Mesenchymal stem cell (in vitro differentiated cells and primary cell): ENCODE measurements at regions not wholly inside any gene's neighbourhood (a gene's known extent, or its start where the extent isn't known, plus 50 kb on each side); places are given as distances from the start of the nearest gene placed in this dataset.
"Not testable (repeated sequence)": the region's sequence is repeated elsewhere in the genome, so short reads cannot be mapped to it uniquely, and the experiment has no call there.

ENCODE experiments used
- DNase-seq: peaks from one replicate; pipeline ENCODE4 v3.0.0-alpha.2; 2013
- H2AFZ ChIP-seq: one replicate; pipeline ENCODE4 v1.6.1; 2013; ENCODE audit warnings: low read depth, mild to moderate bottlenecking, control low read depth, inconsistent platforms, low read length, moderate library complexity
- H2AK5ac ChIP-seq: 2 replicates; pipeline ENCODE4 v1.6.1; 2013; ENCODE audit warnings: low read length, moderate library complexity, mild to moderate bottlenecking, inconsistent platforms; ENCODE audit not compliant: severe bottlenecking
- H2BK120ac ChIP-seq: one replicate; pipeline ENCODE4 v1.6.1; 2013; ENCODE audit warnings: low read depth, mild to moderate bottlenecking, inconsistent platforms, low read length, moderate library complexity
- H2BK12ac ChIP-seq, 2 experiments: one replicate each; pipeline ENCODE4 v1.6.1; 2013; ENCODE audit warnings: inconsistent platforms in 2 of 2, low read length in 2 of 2, mild to moderate bottlenecking in 2 of 2, moderate library complexity in 2 of 2, control low read depth in 1 of 2
- H2BK15ac ChIP-seq: one replicate; pipeline ENCODE4 v1.6.1; 2013; ENCODE audit warnings: mild to moderate bottlenecking, low read depth, inconsistent platforms; ENCODE audit not compliant: poor library complexity, severe bottlenecking
- H2BK5ac ChIP-seq: 2 replicates; pipeline ENCODE4 v1.6.1; 2013; ENCODE audit warnings: low read depth, mild to moderate bottlenecking, low read length, control low read depth, inconsistent platforms; ENCODE audit not compliant: poor library complexity, severe bottlenecking
- H3K14ac ChIP-seq, 2 experiments: one replicate each; pipeline ENCODE4 v1.6.1; 2013; ENCODE audit warnings: inconsistent platforms in 2 of 2, low read length in 2 of 2, control low read depth in 1 of 2, mild to moderate bottlenecking in 1 of 2, moderate library complexity in 1 of 2
- H3K18ac ChIP-seq, 2 experiments: one replicate each; pipeline ENCODE4 v1.6.1; 2013; ENCODE audit warnings: inconsistent platforms in 2 of 2, low read length in 2 of 2, control low read depth in 1 of 2, low read depth in 1 of 2, mild to moderate bottlenecking in 1 of 2
- H3K23ac ChIP-seq, 2 experiments: one replicate each; pipeline ENCODE4 v1.6.1; 2013; ENCODE audit warnings: inconsistent platforms in 2 of 2, low read length in 2 of 2, mild to moderate bottlenecking in 2 of 2, moderate library complexity in 2 of 2, control low read depth in 1 of 2
- H3K27ac ChIP-seq: 2 replicates; pipeline ENCODE4 v1.5.1; 2013; ENCODE audit warnings: mild to moderate bottlenecking, moderate library complexity, low read length, control low read depth, inconsistent platforms; ENCODE audit not compliant: poor library complexity, severe bottlenecking
- H3K27me3 ChIP-seq, 2 experiments: 2 replicates each; pipeline versions ENCODE4 v1.6.1 to v1.7.0; 2013; ENCODE audit warnings: low read length in 2 of 2, mild to moderate bottlenecking in 2 of 2, moderate library complexity in 2 of 2, control low read depth in 1 of 2, inconsistent platforms in 1 of 2; ENCODE audit not compliant: control insufficient read depth in 1 of 2, insufficient read depth in 1 of 2
- H3K36me3 ChIP-seq, 2 experiments: 2 replicates each; pipeline versions ENCODE4 v1.6.1 to v1.7.0; 2013; ENCODE audit warnings: low read length in 2 of 2, control low read depth in 1 of 2, inconsistent platforms in 1 of 2, low read depth in 1 of 2, mild to moderate bottlenecking in 1 of 2; ENCODE audit not compliant: insufficient read depth in 2 of 2, control insufficient read depth in 1 of 2
- H3K4ac ChIP-seq, 2 experiments: one replicate each; pipeline ENCODE4 v1.6.1; 2013; ENCODE audit warnings: inconsistent platforms in 2 of 2, low read length in 2 of 2, mild to moderate bottlenecking in 2 of 2, moderate library complexity in 2 of 2, control low read depth in 1 of 2, low read depth in 1 of 2
- H3K4me1 ChIP-seq: 2 replicates; pipeline ENCODE4 v1.6.1; 2013; ENCODE audit warnings: low read depth, low read length, control low read depth; ENCODE audit not compliant: control insufficient read depth, insufficient read depth
- H3K4me2 ChIP-seq: 2 replicates; pipeline ENCODE4 v1.6.1; 2013; ENCODE audit warnings: low read length, mild to moderate bottlenecking, inconsistent platforms; ENCODE audit not compliant: poor library complexity, severe bottlenecking
- H3K4me3 ChIP-seq, 2 experiments: 2 replicates each; pipeline versions ENCODE4 v1.5.1 to v1.7.0; 2013; ENCODE audit warnings: low read length in 2 of 2, mild to moderate bottlenecking in 2 of 2, control low read depth in 1 of 2, low read depth in 1 of 2; ENCODE audit not compliant: insufficient read depth in 1 of 2
- H3K79me1 ChIP-seq: replicated peaks from 2 replicates; pipeline ENCODE4 v1.6.1; 2013; ENCODE audit warnings: mild to moderate bottlenecking, control low read depth, low read length, inconsistent platforms; ENCODE audit not compliant: poor library complexity, severe bottlenecking
- H3K9ac ChIP-seq: 2 replicates; pipeline ENCODE4 v1.7.0; 2013; ENCODE audit warnings: mild to moderate bottlenecking, low read length, moderate library complexity
- H3K9me3 ChIP-seq: 2 replicates; pipeline ENCODE4 v1.7.0; 2013; ENCODE audit warnings: mild to moderate bottlenecking, low read length; ENCODE audit not compliant: control insufficient read depth
- H4K8ac ChIP-seq: one replicate; pipeline ENCODE4 v1.6.1; 2013; ENCODE audit warnings: inconsistent platforms, mild to moderate bottlenecking, low read length, moderate library complexity
- H4K91ac ChIP-seq: one replicate; pipeline ENCODE4 v1.6.1; 2013; ENCODE audit warnings: mild to moderate bottlenecking, low read length, inconsistent platforms
- WGBS: methylation state at CpG from one replicate; pipeline ENCODE4 v1.1.7; 2013; ENCODE audit warnings: mixed read lengths; 5-methylcytosine and 5-hydroxymethylcytosine counted together

DNA sequence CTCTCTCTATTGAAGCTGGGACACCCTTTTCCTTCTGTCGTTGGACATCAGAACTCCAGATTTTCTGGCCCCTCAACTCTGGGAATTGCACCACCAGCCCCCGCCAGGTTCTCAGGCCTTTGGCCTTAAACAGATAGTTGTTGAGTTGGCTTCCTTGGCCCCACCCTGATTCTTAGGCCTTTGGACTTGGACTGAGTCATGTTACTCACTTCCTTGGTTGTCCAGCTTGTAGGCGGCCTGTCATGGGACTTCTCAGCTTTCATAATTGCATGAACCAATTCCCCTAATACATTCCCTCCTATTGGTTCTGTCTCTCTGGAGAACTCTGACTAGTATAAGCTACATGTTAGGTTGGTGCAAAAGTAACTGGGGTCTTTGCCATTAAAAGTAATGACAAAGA is 195.7 kb downstream of the GPAT3 start:
- no peak overlapping the region for H3K9ac ChIP-seq
- no peak overlapping the region for H4K91ac ChIP-seq
- WGBS = 100% methylated on average over 3 of the region's 3 CpGs
- H3K79me1 ChIP-seq = no peaks in the 10 kb centered on the region
- peaks cover 0 to 5% of the 10 kb centered on the region in 2 experiments for H3K27me3 ChIP-seq
- H3K23ac ChIP-seq = no peak overlapping the region
- H2BK120ac ChIP-seq = no peak overlapping the region
- no peak overlapping the region for H4K8ac ChIP-seq
- H2BK12ac ChIP-seq = no peak overlapping the region
- peaks cover 6% of the 10 kb centered on the region for H3K9me3 ChIP-seq
- H3K4me3 ChIP-seq = no peak overlapping the region
- H3K14ac ChIP-seq = no peak overlapping the region
- H3K4me1 ChIP-seq = no peaks in the 10 kb centered on the region
- no peak overlapping the region for H2BK15ac ChIP-seq
- no peak overlapping the region for H3K18ac ChIP-seq
- no peak overlapping the region for H3K4me2 ChIP-seq
- no peaks in the 10 kb centered on the region for H3K36me3 ChIP-seq
- H2BK5ac ChIP-seq = no peak overlapping the region
- DNase-seq = no peak
- H3K4ac ChIP-seq = no peak overlapping the region
- H3K27ac ChIP-seq = no peak overlapping the region
- no peak overlapping the region for H2AK5ac ChIP-seq
- no peak overlapping the region for H2AFZ ChIP-seq

DNA sequence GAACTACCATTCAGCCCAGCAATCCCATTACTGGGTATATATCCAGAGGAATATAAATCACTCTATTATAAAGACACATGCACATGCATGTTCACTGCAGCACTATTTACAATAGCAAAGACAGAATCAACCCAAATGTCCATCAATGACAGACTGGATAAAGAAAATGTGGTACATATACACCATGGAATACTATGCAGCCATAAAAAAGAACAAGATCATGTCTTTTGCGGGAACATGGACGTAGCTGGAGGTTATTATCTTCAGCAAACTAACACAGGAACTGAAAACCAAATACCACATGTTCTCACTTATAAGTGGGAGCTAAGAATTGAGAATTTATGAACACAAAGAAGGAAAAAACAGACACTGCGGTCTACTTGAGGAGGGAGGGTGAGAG is 195.1 kb downstream of the GPAT3 start:
- H4K8ac ChIP-seq, H2BK12ac ChIP-seq, H2AFZ ChIP-seq, H3K9me3 ChIP-seq, H3K4ac ChIP-seq, H3K79me1 ChIP-seq, H3K36me3 ChIP-seq, H3K18ac ChIP-seq, H4K91ac ChIP-seq, H3K9ac ChIP-seq, H3K4me1 ChIP-seq, H3K4me3 ChIP-seq, H2BK120ac ChIP-seq, H3K4me2 ChIP-seq, H3K14ac ChIP-seq, H2BK15ac ChIP-seq, H2AK5ac ChIP-seq, H3K27me3 ChIP-seq, H3K27ac ChIP-seq, DNase-seq, H3K23ac ChIP-seq, H2BK5ac ChIP-seq: not testable (repeated sequence)
- WGBS = no CpG with 5 or more reads among the region's 3 CpGs

DNA sequence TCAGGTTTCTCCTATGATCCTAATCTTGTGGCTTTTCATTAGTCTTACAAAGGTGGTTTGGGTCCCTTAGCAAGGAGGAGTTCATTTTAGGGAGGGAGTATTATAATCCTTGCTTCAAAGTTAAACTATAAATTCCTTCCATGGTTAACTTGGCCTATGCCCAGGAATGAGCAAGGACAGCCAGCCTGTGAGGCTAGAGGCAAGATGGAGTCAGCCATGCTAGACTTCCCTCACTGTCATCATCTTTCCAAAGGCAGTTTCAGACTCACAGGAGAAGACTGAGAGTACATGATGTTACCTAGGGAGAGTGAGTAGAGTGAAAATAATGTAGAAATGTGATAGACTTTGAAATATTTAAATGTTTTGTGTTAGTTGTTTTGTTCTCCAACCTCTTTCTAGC is 192.3 kb downstream of the GPAT3 start:
- peaks cover 5 to 10% of the 10 kb centered on the region in 2 experiments for H3K27me3 ChIP-seq
- H3K4me1 ChIP-seq = no peaks in the 10 kb centered on the region
- no peak overlapping the region for H2AK5ac ChIP-seq

DNA sequence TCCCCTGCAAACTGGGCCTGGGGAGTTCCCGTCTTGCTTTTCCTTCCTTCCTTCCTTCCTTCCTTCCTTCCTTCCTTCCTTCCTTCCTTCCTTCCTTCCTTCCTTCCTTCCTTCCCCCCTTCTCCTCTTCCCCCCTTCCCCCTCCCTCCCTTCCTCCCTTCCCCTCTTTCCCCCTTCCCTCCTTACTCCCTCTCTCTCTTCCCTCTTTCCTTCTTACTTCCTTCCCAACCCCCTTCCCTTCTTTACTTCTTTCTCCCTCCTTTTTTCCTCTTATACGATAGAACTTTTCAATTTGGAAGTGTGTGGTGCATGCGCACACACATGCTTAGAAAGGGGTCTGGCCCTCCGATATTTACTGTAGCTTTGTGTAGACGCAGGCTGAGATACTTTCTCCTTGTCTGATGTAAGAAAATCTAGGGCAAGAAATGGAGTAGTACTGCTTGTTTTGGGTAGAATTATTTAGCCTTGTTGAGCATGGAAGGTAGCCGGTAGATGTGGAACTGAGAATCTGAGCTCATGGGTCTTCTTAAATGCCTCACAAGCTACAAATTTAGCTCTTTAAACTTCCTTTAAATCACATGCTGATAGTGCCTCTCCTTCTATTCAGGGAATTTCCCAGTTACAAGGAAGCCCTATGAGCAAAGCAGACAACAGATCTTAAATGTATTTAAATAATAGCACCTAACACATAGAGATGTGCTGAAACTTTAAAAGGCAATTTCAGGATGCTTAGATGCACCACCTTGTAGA is 189.6 kb downstream of the GPAT3 start:
- H3K27ac ChIP-seq = no peak overlapping the region
- H3K18ac ChIP-seq = no peak overlapping the region
- H3K79me1 ChIP-seq = no peaks in the 10 kb centered on the region
- H3K36me3 ChIP-seq = no peaks in the 10 kb centered on the region
- H2BK15ac ChIP-seq = no peak overlapping the region
- H3K4ac ChIP-seq = no peak overlapping the region
- H2BK12ac ChIP-seq = no peak overlapping the region
- H3K9me3 ChIP-seq = peaks cover 6% of the 10 kb centered on the region
- peaks cover 5 to 10% of the 10 kb centered on the region in 2 experiments for H3K27me3 ChIP-seq
- 95% methylated on average over 5 of the region's 6 CpGs for WGBS
- H2BK120ac ChIP-seq = no peak overlapping the region
- H3K9ac ChIP-seq = no peak overlapping the region
- H2AFZ ChIP-seq = no peak overlapping the region
- no peak overlapping the region for H3K4me3 ChIP-seq
- no peaks in the 10 kb centered on the region for H3K4me1 ChIP-seq
- H2AK5ac ChIP-seq = no peak overlapping the region
- peak overlapping the region in 1 of 2 experiments; percentile 55 for H3K14ac ChIP-seq
- H3K4me2 ChIP-seq = no peak overlapping the region
- DNase-seq = no peak
- no peak overlapping the region for H3K23ac ChIP-seq
- no peak overlapping the region for H4K8ac ChIP-seq
- no peak overlapping the region for H4K91ac ChIP-seq
- H2BK5ac ChIP-seq = no peak overlapping the region

More for the DNA sequence above, 192.3 kb downstream of the GPAT3 start:
- Histone ChIP-seq H3K4me2 (no peak overlapping the region), H2BK5ac (no peak overlapping the region), H2BK120ac (no peak overlapping the region), H3K79me1 (no peaks in the 10 kb centered on the region), H3K27ac (no peak overlapping the region), H3K9ac (no peak overlapping the region), H2BK15ac (no peak overlapping the region), H4K91ac (no peak overlapping the region), H3K4ac (no peak overlapping the region), H3K36me3 (no peaks in the 10 kb centered on the region), H3K18ac (no peak overlapping the region), H3K9me3 (peaks cover 6% of the 10 kb centered on the region), H3K4me3 (no peak overlapping the region), H3K14ac (no peak overlapping the region), H4K8ac (no peak overlapping the region), H3K23ac (no peak overlapping the region), H2BK12ac (no peak overlapping the region), H2AFZ (no peak overlapping the region)
- DNase-seq = no peak
